ENCODE measurements at regions not wholly inside any gene's neighbourhood (a gene's known extent, or its start where the extent isn't known, plus 50 kb on each side); places are given as distances from the start of the nearest gene placed in this dataset.

GRCh38 chr5:14054965-14055963, 87.9 kb upstream of the TRIO start:
- DNase-seq (ENCODE audit: low spot score) = no peak
- no peak for TF ChIP-seq NR2F2 (IDR thresholded peaks at IDR 0.05)
- no peak for TF ChIP-seq HNF4G (IDR thresholded peaks at IDR 0.05)
- TF ChIP-seq SP1 (IDR thresholded peaks at IDR 0.05) = no peak
- TF ChIP-seq RXRA (IDR thresholded peaks at IDR 0.05) = no peak
- TF ChIP-seq TAF1 (conservative IDR thresholded peaks at IDR 0.05) = no peak
- TF ChIP-seq FOXA2 (IDR thresholded peaks at IDR 0.05) = no peak
- no peak for TF ChIP-seq RAD21 (IDR thresholded peaks at IDR 0.05)
- no peak for TF ChIP-seq REST (IDR thresholded peaks at IDR 0.05)
- TF ChIP-seq ATF3 (IDR thresholded peaks at IDR 0.05) = no peak
- TF ChIP-seq GABPA (IDR thresholded peaks at IDR 0.05 in 1 of 2, conservative IDR thresholded peaks at IDR 0.05 in 1 of 2) = no peak
- no peak for TF ChIP-seq MAX (IDR thresholded peaks at IDR 0.05)
- TF ChIP-seq CTCF (IDR thresholded peaks at IDR 0.05; ENCODE audit: low read depth, low read length, missing input control) = no peak
- no peak for TF ChIP-seq HNF4A (conservative IDR thresholded peaks at IDR 0.05)
- TF ChIP-seq ZBTB33 (IDR thresholded peaks at IDR 0.05) = no peak
- no peak for TF ChIP-seq FOXA1 (IDR thresholded peaks at IDR 0.05)
- no peak overlapping the region for H3K27ac ChIP-seq (ENCODE audit: low read depth in 1 of 2, low read length in 2 of 2)
- H3K27me3 ChIP-seq (ENCODE audit: control insufficient read depth in 4 of 4, insufficient read depth in 4 of 4, low read length in 3 of 4) = no peaks in the 10 kb centered on the region
- no peaks in the 10 kb centered on the region for H3K9me3 ChIP-seq (ENCODE audit: control insufficient read depth in 4 of 4, low read length in 3 of 4)
- H3K36me3 ChIP-seq (ENCODE audit: control insufficient read depth in 4 of 4, insufficient read depth in 3 of 4, low read depth in 1 of 4, low read length in 3 of 4) = no peaks in the 10 kb centered on the region
- H3K9ac ChIP-seq (ENCODE audit: low read depth in 1 of 2, low read length in 2 of 2) = no peak overlapping the region
- H3K4me3 ChIP-seq (ENCODE audit: low read depth in 1 of 3, low read length in 3 of 3) = no peak overlapping the region
- no peaks in the 10 kb centered on the region for H3K4me1 ChIP-seq (ENCODE audit: control insufficient read depth in 4 of 4, insufficient read depth in 4 of 4, low read length in 3 of 4)
- WGBS = 82% methylated on average over 9 of the region's 9 CpGs
